Neural cell (in vitro differentiated cells): ENCODE measurements at regions not wholly inside any gene's neighbourhood (a gene's known extent, or its start where the extent isn't known, plus 50 kb on each side); places are given as distances from the start of the nearest gene placed in this dataset.

Experiments used
- H2AFZ ChIP-seq: fragments of 200-600, 300-800 bp; sonication (generic), shearing (Covaris generic); 2 replicates; pipeline ENCODE4 v1.6.0; 2014; ENCODE audit warnings: low read depth, mild to moderate bottlenecking, antibody characterized with exemption, low read length, moderate library complexity
- H3F3A ChIP-seq: fragments of 200-600 bp; shearing (Covaris generic); 2 replicates; pipeline ENCODE4 v1.6.1; 2016; ENCODE audit warnings: mild to moderate bottlenecking, moderate library complexity, mixed read lengths, antibody characterized with exemption, low read length; ENCODE audit not compliant: insufficient read depth, poor library complexity, severe bottlenecking
- H3K27ac ChIP-seq: fragments of 200-600, 300-800 bp; sonication (generic), shearing (Covaris generic); 2 replicates; pipeline ENCODE4 v1.5.1; 2014; ENCODE audit warnings: mild to moderate bottlenecking, low read length, moderate library complexity
- H3K27me3 ChIP-seq: fragments of 300-800, 200-600 bp; sonication (generic), shearing (Covaris generic); 2 replicates; pipeline ENCODE4 v1.6.0; 2014; ENCODE audit warnings: mild to moderate bottlenecking, low read depth, low read length, moderate library complexity; ENCODE audit not compliant: insufficient read depth
- H3K36me3 ChIP-seq: fragments of 300-800, 200-600 bp; sonication (generic), shearing (Covaris generic); 2 replicates; pipeline ENCODE4 v1.5.1; 2014; ENCODE audit warnings: mild to moderate bottlenecking, antibody characterized with exemption, low read length, moderate library complexity; ENCODE audit not compliant: insufficient read depth
- H3K4me2 ChIP-seq: fragments of 300-800, 200-600 bp; sonication (generic), shearing (Covaris generic); 2 replicates; pipeline ENCODE4 v1.6.0; 2014; ENCODE audit warnings: mild to moderate bottlenecking, low read length
- H3K4me3 ChIP-seq: fragments of 300-800, 200-600 bp; sonication (generic), shearing (Covaris generic); 2 replicates; pipeline ENCODE4 v1.5.1; 2014; ENCODE audit warnings: mild to moderate bottlenecking, low read length, moderate library complexity
- H3K79me2 ChIP-seq: fragments of 200-600 bp; shearing (Covaris generic); replicated peaks from 2 replicates; pipeline ENCODE4 v1.6.0; 2014; ENCODE audit warnings: mild to moderate bottlenecking, low read length, moderate library complexity; ENCODE audit not compliant: insufficient read depth
- H3K9ac ChIP-seq: fragments of 300-800, 200-600 bp; sonication (generic), shearing (Covaris generic); 2 replicates; pipeline ENCODE4 v1.6.1; 2016; ENCODE audit warnings: mild to moderate bottlenecking, low read length, mixed read lengths
- H3K9me2 ChIP-seq: fragments of 200-600 bp; shearing (Covaris generic); 2 replicates; pipeline ENCODE4 v1.6.1; 2016; ENCODE audit warnings: mild to moderate bottlenecking, low read length, mixed read lengths; ENCODE audit not compliant: insufficient read depth
- H3K9me3 ChIP-seq: fragments of 200-600, 300-800 bp; sonication (generic), shearing (Covaris generic); 2 replicates; pipeline ENCODE4 v1.6.1; 2016; ENCODE audit warnings: mild to moderate bottlenecking, mixed run types, low read length, moderate library complexity, mixed read lengths
- H4K20me1 ChIP-seq: fragments of 200-600 bp; shearing (Covaris generic); 2 replicates; pipeline ENCODE4 v1.6.1; 2016; ENCODE audit warnings: mild to moderate bottlenecking, mixed run types; ENCODE audit not compliant: insufficient read depth
- EP300 ChIP-seq: fragments of 450-650 bp; conservative IDR thresholded peaks from 2 replicates; pipeline ENCODE4 v1.6.1; 2014; ENCODE audit warnings: antibody characterized with exemption, mild to moderate bottlenecking, moderate library complexity; ENCODE audit not compliant: poor library complexity, severe bottlenecking
- EZH2 ChIP-seq: fragments of 200-600, 300-800 bp; shearing (Covaris generic), sonication (generic); IDR thresholded peaks from 2 replicates; pipeline ENCODE4 v1.6.1; 2014; ENCODE audit warnings: antibody characterized with exemption, low read length, borderline replicate concordance, mild to moderate bottlenecking; ENCODE audit not compliant: insufficient read depth, poor library complexity, severe bottlenecking
- MXI1 ChIP-seq: fragments of 450-650 bp; conservative IDR thresholded peaks from 2 replicates; pipeline ENCODE4 v1.6.1; 2014; ENCODE audit warnings: antibody characterized with exemption, mild to moderate bottlenecking; ENCODE audit not compliant: poor library complexity, severe bottlenecking
- POLR2AphosphoS5 ChIP-seq: IDR thresholded peaks from 2 replicates; pipeline ENCODE4 v1.6.1; 2012
- RAD21 ChIP-seq: fragments of 450-650 bp; conservative IDR thresholded peaks from 2 replicates; pipeline ENCODE4 v1.6.1; 2014; ENCODE audit warnings: antibody characterized with exemption, mild to moderate bottlenecking, moderate library complexity
- SMC3 ChIP-seq: fragments of 450-650 bp; conservative IDR thresholded peaks from 2 replicates; pipeline ENCODE4 v1.6.1; 2014; ENCODE audit warnings: antibody characterized with exemption, mild to moderate bottlenecking, moderate library complexity; ENCODE audit not compliant: poor library complexity
- TAF1 ChIP-seq: IDR thresholded peaks from 2 replicates; pipeline ENCODE4 v1.6.1; 2012; ENCODE audit warnings: low read depth
- TF ChIP-seq, protein P1 (sequence below): IDR thresholded peaks from 2 replicates; pipeline ENCODE4 v1.6.1; 2012; ENCODE audit warnings: borderline replicate concordance
- TF ChIP-seq, protein P2 (sequence below): fragments of 450-650 bp; IDR thresholded peaks from 2 replicates; pipeline ENCODE4 v1.5.1; 2014; ENCODE audit warnings: antibody characterized with exemption, mild to moderate bottlenecking, moderate library complexity; ENCODE audit not compliant: poor library complexity, severe bottlenecking

DNA sequence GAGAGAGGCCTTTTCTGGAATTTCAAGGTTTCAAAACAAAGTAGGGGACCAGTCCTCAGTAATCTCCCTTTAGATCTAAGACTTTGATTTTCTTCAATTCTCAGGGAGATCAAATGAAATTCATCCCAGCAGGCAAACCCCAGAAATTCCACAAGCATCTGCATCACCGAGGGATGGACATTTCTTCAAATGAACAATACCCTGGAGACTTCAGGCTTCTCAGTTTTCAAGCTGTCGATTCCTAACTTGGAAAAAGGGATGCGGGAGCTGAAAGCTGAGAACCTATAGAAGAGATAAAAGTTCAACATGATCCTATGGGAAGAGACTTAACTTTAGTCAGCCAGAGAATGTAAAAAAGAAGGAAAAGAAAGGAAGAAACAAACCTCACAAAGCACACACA, 296.9 kb upstream of the CDH5 start:
- Histone ChIP-seq H3K4me2 (no peak overlapping the region), H3K79me2 (no peaks in the 10 kb centered on the region), H3F3A (no peaks in the 10 kb centered on the region), H3K9ac (no peak overlapping the region), H3K9me3 (no peaks in the 10 kb centered on the region), H3K27ac (no peak overlapping the region), H3K27me3 (no peaks in the 10 kb centered on the region), H3K9me2 (no peaks in the 10 kb centered on the region), H3K36me3 (no peaks in the 10 kb centered on the region), H2AFZ (no peak overlapping the region), H3K4me3 (no peak overlapping the region), H4K20me1 (no peaks in the 10 kb centered on the region)
- no peak for TF ChIP-seq POLR2AphosphoS5
- no peak for TF ChIP-seq TAF1
- TF ChIP-seq EZH2: no peak
- no peak for TF ChIP-seq RAD21
- TF ChIP-seq MXI1: no peak
- no peak for TF ChIP-seq SMC3
- TF ChIP-seq, protein P1, sequence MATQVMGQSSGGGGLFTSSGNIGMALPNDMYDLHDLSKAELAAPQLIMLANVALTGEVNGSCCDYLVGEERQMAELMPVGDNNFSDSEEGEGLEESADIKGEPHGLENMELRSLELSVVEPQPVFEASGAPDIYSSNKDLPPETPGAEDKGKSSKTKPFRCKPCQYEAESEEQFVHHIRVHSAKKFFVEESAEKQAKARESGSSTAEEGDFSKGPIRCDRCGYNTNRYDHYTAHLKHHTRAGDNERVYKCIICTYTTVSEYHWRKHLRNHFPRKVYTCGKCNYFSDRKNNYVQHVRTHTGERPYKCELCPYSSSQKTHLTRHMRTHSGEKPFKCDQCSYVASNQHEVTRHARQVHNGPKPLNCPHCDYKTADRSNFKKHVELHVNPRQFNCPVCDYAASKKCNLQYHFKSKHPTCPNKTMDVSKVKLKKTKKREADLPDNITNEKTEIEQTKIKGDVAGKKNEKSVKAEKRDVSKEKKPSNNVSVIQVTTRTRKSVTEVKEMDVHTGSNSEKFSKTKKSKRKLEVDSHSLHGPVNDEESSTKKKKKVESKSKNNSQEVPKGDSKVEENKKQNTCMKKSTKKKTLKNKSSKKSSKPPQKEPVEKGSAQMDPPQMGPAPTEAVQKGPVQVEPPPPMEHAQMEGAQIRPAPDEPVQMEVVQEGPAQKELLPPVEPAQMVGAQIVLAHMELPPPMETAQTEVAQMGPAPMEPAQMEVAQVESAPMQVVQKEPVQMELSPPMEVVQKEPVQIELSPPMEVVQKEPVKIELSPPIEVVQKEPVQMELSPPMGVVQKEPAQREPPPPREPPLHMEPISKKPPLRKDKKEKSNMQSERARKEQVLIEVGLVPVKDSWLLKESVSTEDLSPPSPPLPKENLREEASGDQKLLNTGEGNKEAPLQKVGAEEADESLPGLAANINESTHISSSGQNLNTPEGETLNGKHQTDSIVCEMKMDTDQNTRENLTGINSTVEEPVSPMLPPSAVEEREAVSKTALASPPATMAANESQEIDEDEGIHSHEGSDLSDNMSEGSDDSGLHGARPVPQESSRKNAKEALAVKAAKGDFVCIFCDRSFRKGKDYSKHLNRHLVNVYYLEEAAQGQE: no peak
- no peak for TF ChIP-seq EP300
- TF ChIP-seq, protein P2, sequence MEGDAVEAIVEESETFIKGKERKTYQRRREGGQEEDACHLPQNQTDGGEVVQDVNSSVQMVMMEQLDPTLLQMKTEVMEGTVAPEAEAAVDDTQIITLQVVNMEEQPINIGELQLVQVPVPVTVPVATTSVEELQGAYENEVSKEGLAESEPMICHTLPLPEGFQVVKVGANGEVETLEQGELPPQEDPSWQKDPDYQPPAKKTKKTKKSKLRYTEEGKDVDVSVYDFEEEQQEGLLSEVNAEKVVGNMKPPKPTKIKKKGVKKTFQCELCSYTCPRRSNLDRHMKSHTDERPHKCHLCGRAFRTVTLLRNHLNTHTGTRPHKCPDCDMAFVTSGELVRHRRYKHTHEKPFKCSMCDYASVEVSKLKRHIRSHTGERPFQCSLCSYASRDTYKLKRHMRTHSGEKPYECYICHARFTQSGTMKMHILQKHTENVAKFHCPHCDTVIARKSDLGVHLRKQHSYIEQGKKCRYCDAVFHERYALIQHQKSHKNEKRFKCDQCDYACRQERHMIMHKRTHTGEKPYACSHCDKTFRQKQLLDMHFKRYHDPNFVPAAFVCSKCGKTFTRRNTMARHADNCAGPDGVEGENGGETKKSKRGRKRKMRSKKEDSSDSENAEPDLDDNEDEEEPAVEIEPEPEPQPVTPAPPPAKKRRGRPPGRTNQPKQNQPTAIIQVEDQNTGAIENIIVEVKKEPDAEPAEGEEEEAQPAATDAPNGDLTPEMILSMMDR: no peak

DNA sequence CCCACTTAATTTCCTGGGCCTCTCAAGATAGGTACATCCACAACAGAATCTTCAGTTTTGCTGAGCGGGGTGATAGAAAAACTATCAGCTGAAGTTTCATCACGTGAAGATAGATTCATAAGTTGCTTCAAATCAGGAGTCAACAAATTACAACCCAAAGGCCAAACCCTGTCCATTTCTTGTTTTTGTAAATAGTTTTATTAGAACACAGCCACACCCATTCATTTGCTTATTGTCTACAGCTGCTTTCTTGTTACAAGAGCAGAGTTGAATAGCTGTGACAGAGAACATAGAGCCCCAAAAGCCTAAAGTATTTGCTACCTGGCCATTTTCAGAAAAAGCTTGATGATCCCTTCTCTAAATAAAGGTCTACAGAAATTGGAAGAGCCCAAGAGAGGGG, 300.1 kb upstream of the CDH5 start:
- Histone ChIP-seq H2AFZ (no peak overlapping the region), H4K20me1 (no peaks in the 10 kb centered on the region), H3K9me3 (no peaks in the 10 kb centered on the region), H3K27ac (no peak overlapping the region), H3K4me3 (no peak overlapping the region), H3K4me2 (no peak overlapping the region), H3K36me3 (no peaks in the 10 kb centered on the region), H3K9me2 (no peaks in the 10 kb centered on the region), H3K9ac (no peak overlapping the region), H3K27me3 (no peaks in the 10 kb centered on the region), H3F3A (no peaks in the 10 kb centered on the region), H3K79me2 (no peaks in the 10 kb centered on the region)
- no peak for TF ChIP-seq MXI1
- TF ChIP-seq EZH2: no peak
- TF ChIP-seq, protein P1: no peak
- no peak for TF ChIP-seq SMC3
- no peak for TF ChIP-seq TAF1
- TF ChIP-seq, protein P2: no peak
- no peak for TF ChIP-seq POLR2AphosphoS5
- no peak for TF ChIP-seq EP300
- no peak for TF ChIP-seq RAD21
